Epithelial cell of esophagus (primary cell): ENCODE measurements at regions not wholly inside any gene's neighbourhood (a gene's known extent, or its start where the extent isn't known, plus 50 kb on each side); places are given as distances from the start of the nearest gene placed in this dataset.

Source experiments
- DNase-seq: peaks from one replicate; pipeline ENCODE4 v3.0.0; 2010; ENCODE audit warnings: low read depth
- H3K4me3 ChIP-seq: 2 replicates; pipeline ENCODE4 v1.5.1; 2011; ENCODE audit warnings: mild to moderate bottlenecking, low read length, control low read depth
- TF ChIP-seq, protein P1 (sequence below): IDR thresholded peaks from 2 replicates; pipeline ENCODE4 v1.5.1; 2011; ENCODE audit warnings: low read depth, mild to moderate bottlenecking, low read length, control low read depth, inconsistent platforms; ENCODE audit not compliant: insufficient read depth; ENCODE audit errors: missing control alignments

DNA sequence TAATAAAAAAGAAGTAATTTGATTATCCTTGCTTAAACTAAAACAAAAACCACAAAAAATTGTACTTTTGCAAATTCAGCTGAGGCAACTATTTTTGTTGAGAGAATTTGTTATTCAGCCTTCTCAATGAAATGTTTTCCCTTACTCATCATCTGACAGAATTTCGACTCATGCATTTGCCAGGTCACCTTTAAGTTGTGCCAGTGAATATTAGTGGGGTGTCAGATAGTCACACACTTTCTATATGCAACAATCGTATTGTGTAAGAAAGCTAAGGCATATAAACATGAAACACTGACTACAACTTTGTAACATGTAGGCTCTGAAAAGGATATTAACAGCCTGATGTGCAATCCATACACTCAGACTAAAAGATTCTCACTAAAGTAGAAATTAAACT, 1653.1 kb upstream of the SLC39A10 start:
- DNase-seq: peak; percentile 61
- TF ChIP-seq, protein P1, sequence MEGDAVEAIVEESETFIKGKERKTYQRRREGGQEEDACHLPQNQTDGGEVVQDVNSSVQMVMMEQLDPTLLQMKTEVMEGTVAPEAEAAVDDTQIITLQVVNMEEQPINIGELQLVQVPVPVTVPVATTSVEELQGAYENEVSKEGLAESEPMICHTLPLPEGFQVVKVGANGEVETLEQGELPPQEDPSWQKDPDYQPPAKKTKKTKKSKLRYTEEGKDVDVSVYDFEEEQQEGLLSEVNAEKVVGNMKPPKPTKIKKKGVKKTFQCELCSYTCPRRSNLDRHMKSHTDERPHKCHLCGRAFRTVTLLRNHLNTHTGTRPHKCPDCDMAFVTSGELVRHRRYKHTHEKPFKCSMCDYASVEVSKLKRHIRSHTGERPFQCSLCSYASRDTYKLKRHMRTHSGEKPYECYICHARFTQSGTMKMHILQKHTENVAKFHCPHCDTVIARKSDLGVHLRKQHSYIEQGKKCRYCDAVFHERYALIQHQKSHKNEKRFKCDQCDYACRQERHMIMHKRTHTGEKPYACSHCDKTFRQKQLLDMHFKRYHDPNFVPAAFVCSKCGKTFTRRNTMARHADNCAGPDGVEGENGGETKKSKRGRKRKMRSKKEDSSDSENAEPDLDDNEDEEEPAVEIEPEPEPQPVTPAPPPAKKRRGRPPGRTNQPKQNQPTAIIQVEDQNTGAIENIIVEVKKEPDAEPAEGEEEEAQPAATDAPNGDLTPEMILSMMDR: no peak
- no peak overlapping the region for H3K4me3 ChIP-seq

DNA sequence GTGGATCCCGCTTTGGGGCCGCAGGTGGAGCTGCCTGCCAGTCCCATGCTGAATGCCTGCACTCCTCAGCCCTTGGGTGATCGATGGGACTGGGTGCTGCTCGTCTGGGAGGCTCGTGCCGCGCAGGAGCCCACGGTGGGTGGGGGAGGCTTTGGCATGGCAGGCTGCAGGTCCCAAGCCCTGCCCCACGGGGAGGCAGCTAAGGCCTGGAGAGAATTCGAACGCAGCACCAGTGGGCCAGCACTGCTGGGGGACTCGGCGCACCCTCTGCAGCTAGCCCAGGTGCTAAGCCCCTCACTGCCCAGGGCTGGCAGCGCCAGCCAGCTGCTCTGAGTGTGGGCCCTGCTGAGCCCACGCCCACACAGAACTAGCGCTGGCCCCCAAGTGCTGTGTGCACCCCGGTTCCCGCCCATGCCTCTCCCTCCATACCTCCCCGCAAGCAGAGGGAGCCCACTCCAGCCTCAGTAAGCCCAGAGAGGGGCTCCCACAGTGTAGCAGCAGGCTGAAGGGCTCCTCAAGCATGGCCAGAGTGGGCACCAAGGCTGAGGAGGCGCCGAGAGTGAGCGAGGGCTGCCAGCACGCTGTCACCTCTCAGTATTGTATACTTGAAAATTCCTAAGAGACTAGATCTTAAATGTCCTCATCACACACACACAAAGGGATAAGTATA, 1654.2 kb upstream of the SLC39A10 start:
- H3K4me3 ChIP-seq: no peak overlapping the region
- DNase-seq: no peak
- TF ChIP-seq, protein P1: no peak

DNA sequence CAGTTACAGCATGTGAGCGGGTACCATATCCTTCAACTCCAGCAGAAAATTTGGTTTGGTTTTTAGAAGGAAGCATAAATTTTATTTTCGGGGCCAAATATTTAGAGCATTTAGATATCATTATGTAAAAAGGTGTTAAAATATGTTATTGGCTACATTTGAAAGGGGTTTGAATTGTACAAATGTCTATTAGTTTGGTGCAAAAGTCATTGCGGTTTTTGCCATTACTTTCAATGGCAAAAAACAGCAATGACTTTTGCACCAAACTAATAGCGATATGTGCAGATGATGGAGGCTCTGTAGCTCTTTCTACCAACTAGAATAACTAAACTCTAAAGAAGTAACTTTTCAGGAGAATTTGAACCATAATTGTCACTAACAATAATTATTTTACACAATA, 1666.2 kb upstream of the SLC39A10 start:
- H3K4me3 ChIP-seq: no peak overlapping the region
- no peak for DNase-seq
- TF ChIP-seq, protein P1: no peak

DNA sequence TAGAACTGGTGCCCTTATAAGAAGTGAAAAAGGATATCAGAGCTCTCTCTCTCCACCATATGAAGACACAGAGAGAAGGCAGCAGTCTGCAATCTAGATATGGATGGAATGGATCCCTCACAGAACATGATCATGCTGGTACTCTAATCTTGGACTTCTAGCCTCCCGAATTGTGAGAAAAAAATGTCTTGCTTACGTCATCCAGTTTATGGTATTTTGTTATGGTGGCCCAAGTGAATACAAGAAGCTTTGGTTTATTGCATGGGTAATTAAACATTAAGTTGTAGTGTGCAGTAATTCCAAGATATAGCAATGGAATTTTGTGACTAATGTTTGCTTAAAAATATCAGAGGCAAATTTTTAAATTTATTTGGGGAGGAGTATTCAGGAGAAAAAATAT, 1667.4 kb upstream of the SLC39A10 start:
- DNase-seq: no peak
- no peak overlapping the region for H3K4me3 ChIP-seq
- TF ChIP-seq, protein P1: no peak

DNA sequence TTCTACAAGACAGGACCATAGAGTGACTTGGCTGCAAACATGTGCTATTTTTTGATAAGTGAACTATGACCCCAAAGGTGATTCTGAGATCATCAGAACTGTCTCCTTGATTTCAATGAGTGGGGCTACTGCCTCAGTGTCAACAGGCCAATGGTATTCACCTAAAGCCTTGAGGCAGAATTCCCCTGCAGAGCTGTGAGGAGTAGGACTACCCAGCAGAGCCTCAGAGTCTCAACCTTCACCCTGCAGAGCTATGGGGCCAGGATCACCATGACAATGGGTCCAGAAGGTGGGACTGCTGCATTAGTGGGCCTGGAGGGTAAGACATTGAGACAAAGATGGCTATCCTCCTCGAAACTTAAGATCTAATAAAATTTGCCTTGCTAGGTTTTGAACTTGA, 1668.2 kb upstream of the SLC39A10 start:
- DNase-seq: no peak
- H3K4me3 ChIP-seq: no peak overlapping the region
- TF ChIP-seq, protein P1: no peak

DNA sequence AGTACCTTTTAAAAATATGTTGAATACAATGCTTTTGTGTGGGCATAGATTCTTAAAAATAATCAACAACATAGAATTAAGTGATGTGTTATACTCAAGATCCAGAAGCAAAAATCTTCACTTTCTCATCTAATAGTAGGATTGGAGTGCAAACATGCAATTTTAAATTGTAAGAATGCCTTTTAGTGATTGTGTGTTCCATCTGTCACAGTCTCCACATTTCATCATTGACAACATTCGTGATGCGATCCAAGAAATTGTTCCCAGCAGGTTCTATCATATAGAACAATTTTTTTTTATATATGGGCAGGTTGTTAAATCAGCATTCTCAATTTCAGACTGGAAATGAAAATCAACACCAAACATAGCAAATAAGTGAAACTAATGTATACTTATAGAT, 1671.8 kb upstream of the SLC39A10 start:
- no peak for DNase-seq
- H3K4me3 ChIP-seq: no peak overlapping the region
- TF ChIP-seq, protein P1: no peak

DNA sequence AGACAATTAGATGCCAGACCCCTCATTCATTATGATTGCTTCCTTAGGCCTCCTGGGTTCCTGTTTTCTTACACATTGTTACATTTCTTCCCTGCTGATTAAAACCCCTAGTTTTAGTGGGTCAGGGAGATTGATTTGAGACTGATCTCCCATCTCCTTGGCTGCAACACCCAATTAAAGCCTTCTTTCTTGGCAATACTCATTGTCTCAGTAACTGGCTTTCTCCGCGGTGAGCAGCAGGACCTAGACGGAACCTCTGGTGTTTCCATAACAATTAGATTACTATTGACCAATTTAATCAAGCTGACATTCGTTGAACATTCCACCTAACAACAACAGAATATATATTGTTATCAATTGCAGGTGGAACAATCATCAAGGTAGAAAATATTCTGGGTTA, 1676.4 kb upstream of the SLC39A10 start:
- no peak overlapping the region for H3K4me3 ChIP-seq
- no peak for DNase-seq
- TF ChIP-seq, protein P1: no peak
